RCC 7860 (cell line): ENCODE measurements at regions not wholly inside any gene's neighbourhood (a gene's known extent, or its start where the extent isn't known, plus 50 kb on each side); places are given as distances from the start of the nearest gene placed in this dataset.

Experiments used
- DNase-seq: peaks from one replicate; pipeline ENCODE4 v3.0.0-alpha.2; 2015; ENCODE audit warnings: low spot score
- FAIRE-seq: peaks from 2 replicates; lab custom pipeline; 2012; peaks lifted over from hg19 to GRCh38; lab: Jason Lieb, UNC

DNA sequence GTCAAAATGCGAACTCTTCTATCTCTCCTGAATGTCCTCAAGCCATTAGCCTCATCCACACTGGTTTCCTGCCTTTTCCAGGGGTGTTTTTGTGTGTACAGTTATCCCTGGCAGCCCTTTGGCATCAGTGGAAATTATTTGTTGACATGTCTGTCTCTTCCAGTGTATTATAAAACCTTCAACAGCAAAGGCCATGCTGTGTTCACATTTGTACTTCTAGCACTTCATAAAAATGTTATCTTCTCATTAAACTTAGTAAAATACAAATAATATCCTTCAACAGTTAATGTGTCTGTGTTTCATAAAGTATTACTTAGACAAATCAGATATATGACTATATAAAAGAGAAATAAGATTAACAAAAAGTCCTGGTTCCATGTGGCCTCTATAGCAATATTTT is 359.5 kb upstream of the ARGLU1 start:
- FAIRE-seq (no peak), DNase-seq (no peak)

DNA sequence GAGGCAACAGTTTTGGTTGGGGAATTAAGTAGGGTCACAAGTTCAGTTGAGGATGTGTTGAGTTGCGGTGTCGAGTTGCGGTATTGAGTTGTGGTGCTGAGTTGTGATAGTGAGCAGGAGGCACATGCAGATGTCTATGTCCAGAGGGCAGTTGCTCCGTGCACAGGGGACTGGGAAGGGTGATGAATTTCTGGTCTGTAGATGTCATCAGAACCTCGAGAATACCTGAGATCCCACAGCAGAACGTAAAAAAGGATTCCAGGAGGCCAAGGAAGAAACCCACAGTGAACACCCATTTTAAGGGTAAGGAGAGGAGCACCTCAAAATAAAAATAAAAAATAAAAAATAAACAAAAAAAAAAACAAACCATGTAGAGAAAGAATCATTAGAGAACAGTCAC is 354.4 kb upstream of the ARGLU1 start:
- DNase-seq (no peak), FAIRE-seq (no peak)

DNA sequence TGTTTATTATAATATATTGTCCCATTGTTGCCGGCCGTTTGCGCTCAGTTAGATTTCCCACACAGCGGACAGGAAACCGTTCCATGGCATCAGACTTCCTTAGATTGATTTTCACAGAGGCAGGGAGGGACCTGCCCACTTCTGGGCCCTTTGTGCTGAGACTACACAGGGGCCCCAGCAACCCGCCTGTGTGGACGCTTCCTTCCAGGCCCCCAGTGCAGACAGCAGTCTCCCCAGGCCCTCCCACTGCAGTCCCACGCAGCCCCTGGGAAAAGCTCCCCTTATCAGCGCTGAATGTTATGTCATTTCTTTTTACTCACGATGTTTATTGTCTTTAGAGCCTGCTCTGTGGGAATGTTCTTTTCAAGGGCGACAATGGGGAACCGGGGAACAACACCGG is 351.7 kb upstream of the ARGLU1 start:
- FAIRE-seq (no peak), DNase-seq (no peak)

DNA sequence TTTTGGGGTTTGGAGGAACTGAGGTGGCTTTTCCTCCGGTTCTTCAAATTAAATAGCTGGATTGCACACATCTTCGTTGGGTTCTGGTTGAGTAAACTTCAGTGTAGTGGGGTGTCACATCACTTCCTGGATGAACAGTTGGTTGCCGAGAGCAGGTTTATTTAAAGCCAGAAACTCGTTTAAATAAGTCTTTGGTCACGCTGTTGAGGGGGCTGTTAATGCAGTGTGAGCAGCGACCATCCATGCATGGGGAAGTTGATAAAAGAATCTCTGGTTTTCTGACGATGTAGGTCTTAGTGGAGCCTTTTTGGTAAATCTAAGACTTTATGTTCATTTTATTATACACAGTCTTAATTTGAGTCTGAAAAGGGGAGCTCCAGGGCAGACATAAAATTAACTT is 351.2 kb upstream of the ARGLU1 start:
- DNase-seq (no peak), FAIRE-seq (no peak)

DNA sequence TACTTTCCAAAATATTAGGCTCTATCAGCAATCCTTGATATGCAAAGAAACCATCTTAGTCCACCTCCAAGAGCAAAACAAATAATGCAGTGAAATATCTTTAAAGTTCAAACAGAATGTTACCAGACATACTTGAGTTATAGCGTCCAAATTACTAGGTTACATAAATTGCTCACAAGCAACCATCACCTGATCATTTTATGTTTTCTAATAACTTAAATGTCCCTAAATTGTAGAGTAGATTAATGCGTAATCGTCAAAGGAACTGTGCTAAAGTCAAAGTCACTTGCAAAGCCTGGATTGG is 350.6 kb upstream of the ARGLU1 start:
- DNase-seq (no peak), FAIRE-seq (no peak)

DNA sequence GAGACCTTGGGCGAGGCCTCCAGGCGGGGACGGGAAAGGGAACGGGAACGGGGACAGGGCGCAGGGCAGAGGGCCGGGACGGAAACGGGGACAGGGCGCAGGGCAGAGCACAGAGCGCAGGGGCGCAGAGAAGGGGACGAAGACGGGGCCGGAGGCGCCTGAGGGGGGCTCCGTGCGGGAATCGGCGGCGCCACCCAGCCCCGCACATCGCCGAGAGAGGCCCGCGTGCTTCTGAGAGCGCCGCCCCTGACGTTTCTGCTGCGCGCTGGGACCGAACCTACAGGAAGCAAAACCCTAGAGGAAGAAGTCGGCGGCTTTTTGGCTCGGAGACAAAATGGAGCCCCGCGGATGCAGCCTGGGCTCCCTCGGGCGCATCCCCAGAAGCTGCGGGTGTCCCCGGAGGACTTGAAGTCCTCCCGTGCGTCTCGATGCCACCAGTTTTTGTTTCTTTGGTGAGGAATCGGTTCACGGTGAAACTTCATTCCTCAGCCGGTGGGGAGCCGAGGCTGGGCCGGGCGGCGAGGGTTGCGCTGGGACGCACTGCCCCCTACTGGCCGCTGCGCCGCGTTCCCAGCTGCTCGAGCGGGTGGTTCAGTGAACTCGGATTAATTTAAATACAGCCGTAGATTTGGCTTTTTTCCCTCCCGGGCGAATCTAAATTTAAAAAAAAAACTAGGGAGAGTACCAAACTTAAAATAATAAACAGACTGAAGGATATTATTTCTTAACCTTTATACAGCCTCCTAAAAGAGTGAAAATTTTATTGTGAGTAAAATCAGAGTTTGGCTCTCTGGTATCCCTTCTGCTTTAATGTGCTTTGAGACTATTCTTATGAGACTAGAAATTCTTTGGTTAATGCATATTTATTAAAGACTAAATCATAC is 350.0 kb upstream of the ARGLU1 start:
- DNase-seq (peak; percentile 28), FAIRE-seq (no peak)

DNA sequence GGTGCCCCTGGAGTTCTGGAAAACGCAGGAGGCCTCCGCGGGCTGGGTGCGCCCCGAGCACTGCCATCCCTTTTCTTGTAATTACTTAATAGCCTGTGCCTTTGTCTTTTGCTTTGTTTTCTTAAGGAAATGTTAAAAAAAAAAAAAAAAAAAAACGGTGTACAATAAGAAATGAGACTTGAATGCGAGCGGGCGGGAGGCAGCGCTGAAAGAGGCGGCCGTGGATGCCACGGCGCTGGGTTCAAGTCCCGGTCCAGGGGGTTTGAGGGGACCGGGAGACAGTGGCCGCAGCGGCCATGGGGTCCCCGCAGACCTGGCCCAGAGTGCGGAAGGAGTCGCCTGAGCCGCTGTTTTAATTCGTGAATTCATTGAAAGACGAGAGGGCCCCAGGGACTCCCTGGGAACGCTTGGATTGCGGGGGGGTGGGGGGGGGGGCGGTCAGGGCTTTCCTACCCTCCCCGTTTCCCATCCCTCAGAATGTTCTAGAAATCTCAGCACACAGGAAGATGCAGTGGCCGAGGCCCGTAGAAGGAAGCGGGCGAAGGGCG is 349.2 kb upstream of the ARGLU1 start:
- DNase-seq (no peak), FAIRE-seq (no peak)

DNA sequence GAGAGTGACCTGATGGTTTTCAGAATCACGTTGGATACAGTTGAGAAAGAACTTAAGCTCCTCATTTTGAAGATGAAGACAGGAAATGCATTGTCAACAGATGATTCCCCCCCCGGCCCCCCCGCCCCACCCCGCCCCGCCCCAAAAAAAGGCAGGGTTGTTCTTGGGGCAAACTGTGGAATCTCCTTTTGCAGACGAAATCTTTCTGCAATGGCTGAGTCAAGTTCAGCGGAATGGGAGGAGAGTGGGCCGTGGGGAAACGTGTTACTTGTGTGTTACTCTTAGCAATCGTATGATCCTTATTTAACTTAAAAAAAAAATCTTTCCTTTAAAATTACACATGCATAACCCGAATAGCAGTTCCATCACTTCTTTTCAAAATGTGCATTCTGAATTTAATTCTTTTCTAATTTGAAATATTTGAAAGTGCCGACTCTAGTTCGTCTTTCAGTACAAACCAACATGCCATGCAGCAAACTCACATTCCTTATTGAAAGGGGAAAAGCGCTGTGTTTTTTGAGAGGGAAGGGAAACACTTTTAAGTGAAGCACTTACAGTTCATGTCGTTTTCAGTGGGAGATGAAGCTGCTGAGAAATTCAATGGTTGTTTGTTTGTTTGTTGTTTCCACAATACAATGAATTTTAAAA is 348.5 kb upstream of the ARGLU1 start:
- DNase-seq (no peak), FAIRE-seq (no peak)

DNA sequence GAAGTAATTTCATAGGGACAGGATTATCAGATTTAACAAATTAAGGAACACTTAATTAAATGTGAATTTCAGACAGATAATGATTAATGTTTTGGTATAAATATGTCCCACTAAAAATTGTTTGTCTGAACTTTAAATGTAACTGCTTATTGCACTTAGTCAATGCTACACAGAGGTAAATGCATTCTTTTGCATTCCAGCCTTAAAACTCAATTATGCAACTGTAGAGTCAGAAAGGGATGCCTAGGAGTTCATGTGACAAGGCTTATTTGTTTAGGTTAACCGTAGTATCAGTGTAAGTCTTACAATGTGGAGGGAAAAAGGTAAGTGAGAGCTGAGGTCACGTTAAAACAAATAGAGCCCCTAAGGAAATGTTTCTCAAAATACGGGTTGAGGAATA is 347.2 kb upstream of the ARGLU1 start:
- no peak for FAIRE-seq
- no peak for DNase-seq

DNA sequence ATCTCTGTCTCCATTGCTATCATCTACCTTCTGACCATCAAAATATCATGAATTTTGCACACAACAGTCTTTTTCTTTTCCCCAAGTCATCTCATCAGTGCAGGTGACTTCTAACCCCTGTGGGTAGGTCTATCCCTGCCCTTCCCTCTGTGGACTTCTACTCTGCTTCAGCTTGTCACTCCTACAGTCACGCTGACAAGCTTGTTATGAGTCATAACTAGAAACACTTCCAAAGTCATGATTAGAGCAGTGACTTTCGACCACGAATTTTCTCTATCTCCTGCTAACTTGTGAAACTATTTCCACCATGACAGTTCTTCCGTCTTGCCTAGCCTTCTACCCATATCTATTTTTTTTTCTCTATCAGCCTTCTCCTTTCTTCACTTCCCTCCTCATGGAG is 343.7 kb upstream of the ARGLU1 start:
- FAIRE-seq (no peak), DNase-seq (no peak)

DNA sequence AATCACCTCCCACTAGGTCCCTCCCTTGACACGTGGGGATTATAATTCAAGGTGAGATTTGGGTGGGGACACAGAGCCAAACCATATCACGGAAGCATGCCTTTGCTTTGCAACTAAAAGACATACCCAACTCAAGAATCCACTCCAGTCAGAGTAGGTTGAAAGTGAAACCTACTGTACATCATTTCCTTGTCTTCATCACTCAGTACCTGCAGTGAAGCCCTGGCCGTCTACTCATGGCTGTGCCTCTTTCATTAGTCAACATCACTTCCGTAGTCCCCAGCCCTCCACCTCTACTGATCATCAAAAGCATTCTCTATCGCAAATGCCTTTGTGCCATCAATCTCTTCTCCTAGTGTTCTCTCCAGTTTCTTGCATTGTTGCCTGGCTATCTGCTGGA is 343.1 kb upstream of the ARGLU1 start:
- FAIRE-seq (no peak), DNase-seq (no peak)

DNA sequence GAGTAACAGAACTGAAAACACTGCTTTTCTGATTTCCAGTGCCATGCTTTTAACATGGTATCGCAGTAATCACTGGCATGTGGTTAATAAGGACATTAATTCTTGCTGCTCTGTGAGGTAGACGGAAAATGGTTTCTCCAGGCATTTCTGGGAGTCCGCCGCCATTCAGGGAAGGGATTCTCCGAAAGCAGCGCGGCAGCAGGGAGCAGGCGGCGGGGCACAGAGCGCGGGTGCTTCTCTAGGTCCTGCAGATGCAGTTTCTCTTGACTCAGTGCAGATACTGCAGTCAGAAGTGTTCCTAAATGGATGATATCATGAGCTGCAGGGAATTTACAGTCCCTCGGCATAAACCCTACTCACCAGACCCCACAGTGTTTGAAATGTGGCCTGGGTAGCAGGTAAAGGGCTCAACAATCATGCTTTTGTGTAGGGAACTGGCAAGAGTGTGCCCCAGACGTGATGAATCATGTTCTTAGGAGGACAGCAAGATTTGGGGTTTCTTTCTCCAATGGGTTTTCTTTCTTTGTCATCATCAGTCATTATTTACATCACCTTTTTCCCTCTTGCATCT is 338.6 kb upstream of the ARGLU1 start:
- no peak for DNase-seq
- no peak for FAIRE-seq

DNA sequence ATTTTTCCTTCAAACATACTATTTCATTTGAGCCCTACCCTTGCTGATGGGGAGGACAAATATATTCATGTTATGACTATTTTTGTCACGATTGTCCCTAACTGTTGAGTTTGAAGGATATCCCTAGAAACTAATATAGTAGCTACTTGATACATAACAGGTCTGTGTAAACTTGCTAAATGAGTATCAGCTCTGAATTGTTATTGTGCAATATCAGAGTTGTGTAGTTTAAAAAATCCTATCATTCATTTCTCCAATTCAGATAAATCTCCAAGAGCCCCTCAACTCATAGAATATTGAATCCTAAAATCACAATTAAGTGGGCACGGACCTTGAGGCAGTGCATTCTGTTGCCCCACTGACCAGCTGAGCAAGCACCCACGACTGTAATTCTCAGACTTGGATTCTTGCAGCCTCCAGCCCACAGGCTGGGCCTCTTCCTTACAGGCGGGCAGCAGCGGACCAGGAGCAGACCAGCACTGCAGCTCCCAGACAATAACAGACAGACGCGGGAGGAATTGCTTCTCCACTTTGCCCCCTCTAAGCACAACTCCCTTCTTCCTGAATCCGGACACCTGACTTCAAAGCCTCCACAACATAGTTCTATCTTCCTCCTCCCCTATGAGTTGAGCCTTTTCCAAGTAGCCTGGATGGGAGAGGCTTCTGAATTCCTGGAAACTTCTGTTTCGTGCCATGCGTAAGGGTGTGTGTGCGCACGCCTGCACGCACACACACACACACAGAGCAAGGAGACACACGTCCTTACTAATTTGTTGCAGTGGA is 337.6 kb upstream of the ARGLU1 start:
- FAIRE-seq, result no peak

DNA sequence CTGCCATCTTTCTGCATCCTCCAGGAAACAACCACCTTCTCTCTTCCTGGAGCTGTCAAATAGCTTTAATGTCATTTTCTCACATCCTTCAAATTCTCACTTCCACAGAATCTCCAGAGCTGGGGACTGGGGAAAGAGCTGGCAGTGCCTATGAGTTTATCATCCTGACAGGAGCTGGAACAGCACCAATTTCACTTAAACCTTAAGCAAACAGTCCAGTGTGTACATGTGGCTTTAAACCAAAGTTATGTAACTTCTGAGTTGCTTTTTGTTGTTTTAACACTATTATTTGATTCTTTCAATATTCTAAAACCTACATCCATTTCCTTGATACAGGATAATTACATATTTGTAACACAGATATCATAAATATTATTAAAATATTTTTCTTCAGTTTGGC is 331.5 kb upstream of the ARGLU1 start:
- DNase-seq, result no peak
- FAIRE-seq, result no peak

More for the DNA sequence above, 337.6 kb upstream of the ARGLU1 start:
- DNase-seq, result no peak

DNA sequence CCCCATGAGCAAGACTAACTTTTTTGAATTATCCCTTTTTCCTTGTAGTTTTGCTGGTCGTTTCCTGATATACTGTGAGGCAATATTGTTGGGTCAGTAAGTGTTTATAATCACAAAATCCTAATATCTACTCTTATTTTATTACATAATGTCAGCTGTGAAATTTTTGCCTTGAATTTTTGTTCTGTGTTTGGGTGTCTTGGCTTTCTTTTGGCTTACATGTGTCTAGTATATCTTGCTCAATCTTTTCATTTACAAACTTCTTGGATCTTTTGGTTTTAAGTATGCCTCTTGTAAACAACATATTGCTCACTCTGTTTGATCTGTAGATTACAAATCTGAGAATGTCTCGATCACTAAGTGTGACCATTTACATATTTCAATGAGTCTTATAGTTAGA is 330.3 kb upstream of the ARGLU1 start:
- FAIRE-seq (no peak), DNase-seq (no peak)

DNA sequence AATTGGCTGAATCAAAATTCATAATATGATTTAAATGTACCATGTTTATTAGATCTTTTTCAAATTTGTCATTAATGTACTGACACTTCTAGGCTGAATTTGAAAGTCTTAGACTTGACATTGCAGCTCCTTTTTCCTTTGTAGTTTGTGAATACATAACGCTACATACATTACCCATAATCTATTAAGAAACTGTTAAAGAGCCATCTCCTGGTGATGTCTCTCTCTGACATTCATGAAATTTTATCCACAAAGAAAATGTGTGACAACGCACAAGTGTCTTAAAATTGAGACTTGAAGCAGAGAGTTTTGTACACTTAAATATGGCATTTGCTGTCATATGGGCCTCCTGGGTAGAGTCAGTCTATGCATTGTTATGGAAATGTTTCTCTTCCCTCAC is 320.2 kb upstream of the ARGLU1 start:
- DNase-seq (no peak), FAIRE-seq (no peak)

DNA sequence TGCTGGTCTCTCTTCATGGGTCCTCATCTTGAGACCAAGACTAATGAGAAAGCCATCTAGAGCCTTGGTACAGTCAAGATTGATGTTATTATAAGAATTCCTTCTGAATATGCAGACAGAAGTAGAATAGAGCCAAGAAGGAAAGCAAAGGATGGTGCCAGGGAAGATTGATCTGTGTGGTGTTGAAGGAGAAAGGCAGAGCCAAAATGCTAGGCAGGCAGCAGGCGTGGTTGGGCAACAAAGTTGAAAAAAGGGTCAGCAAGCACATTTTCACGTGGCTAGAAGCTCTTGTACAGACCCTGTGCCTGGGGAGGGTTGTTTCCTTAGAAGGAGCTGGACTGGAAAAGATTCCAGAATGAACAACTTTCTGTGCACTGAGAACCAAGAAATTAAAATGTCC is 319.7 kb upstream of the ARGLU1 start:
- DNase-seq (no peak), FAIRE-seq (no peak)

DNA sequence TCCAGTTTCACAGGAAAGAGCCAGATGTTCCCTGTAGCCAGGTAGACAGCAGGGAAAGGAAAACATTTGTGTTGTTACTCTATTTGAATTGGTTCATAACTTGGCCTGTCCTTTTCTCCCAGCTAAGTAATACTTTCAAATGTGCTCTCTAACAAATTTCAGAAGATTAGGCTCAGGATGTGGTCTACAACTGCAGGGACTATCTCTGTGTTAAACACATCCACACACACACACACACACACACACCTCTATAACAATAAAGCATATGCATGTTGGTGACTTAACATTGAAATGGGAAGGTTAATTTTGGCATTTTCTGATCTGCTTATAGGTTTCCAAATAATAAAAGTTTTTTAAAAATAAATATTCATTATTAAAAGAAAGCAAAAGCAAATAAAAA is 316.0 kb upstream of the ARGLU1 start:
- no peak for DNase-seq
- FAIRE-seq, result no peak

DNA sequence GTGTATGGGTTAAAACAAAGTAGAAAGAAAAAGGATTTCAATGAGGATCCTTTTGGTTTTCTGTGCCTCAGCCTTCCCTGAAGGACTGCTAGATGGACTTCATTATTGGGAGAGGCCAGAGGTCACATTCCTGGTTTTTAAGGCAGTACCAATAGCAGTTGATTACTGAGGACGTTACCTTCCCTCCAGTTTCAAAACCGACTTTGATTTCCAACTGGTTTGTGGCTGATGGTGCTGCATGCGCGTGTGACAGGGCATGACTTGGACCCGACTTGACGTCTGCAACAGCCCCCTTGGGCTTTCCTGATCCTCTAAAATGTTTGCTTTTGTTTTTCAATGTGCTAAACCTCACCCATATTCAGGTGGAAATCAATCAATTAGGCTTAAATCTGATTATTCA is 314.3 kb upstream of the ARGLU1 start:
- DNase-seq (no peak), FAIRE-seq (no peak)

DNA sequence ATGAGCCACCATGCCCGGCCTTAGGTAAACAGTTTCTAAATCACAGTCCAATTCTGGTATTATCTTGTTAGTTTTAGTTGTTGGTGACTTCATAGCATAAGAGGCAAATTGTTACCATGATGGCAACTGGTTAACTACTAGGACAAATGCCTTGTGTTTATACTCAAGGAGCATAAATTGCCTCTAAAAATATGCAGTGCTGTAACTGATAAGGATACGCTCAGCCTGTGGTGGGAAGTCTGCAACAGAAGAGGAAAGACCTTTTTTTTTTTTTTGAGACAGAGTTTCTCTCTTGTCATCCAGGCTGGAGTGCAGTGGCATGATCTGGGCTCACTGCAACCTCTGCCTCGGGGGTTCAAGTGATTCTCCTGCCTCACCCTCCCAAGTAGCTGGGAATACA is 311.9 kb upstream of the ARGLU1 start:
- FAIRE-seq (no peak), DNase-seq (no peak)

DNA sequence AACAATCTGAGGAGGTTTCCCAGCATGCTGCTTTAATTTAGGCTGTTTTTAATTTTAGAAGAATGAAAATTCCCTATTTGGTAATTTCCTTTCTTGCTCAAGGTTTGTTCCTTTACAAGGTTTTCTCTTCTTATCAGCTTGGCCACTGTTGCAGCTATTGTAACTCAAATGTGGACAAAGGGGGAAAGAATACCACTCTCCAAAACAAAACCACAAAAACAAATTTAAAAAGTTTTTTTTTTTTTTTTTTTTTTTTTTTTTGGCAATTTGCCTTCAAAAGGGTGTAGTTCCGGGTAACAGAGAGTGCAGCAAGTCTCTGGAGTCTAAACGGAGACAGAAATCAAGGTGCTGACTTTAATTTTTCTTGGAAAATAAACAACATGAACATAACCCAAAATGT is 306.4 kb upstream of the ARGLU1 start:
- no peak for DNase-seq
- FAIRE-seq, result no peak
